ENCODE measurements at regions not wholly inside any gene's neighbourhood (a gene's known extent, or its start where the extent isn't known, plus 50 kb on each side); places are given as distances from the start of the nearest gene placed in this dataset.

DNA sequence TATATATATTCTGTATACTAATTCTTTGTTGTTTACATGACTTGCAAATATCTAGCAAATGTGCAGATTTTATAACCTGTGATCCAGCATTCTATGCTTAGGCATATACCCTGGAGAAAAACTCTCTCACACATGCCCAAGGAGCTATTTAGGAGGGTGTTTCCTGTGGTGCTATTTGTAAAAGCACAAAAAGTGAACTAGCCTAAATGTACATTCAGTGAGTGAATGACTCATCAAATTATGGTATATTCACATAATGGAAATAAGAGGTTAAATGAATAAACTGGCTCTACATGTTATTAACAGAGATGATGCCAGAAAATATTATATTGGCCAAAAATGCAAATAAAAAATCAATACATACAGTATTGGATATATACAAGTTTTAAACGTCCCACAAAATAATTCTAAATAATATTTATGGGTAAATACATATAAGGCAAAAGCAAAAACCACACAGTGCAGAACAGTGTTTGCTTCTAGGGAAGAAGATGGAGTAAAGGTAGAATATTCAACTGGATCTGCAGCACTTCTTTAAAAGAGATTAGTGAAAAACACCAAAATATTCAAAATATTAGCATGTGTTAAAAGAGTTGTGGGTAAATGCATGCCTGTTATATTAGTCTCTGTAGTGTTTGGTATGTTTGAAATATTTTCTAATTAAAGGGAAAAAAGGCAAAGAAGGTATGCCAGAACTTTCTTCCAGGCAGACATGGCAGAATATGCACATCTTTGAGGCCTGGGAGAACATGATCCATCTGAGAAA lies 344.7 kb downstream of the KLF5 start:
- Histone ChIP-seq H3K4me3 (ENCODE audit: low read depth, low read length) (no peak overlapping the region), H3K27me3 (ENCODE audit: control insufficient read depth, insufficient read depth, low read length) (no peaks in the 10 kb centered on the region), H3K36me3 (ENCODE audit: control insufficient read depth, insufficient read depth, low read length) (no peaks in the 10 kb centered on the region)
- DNase-seq (ENCODE audit: low read depth) = no peak
- TF ChIP-seq, protein P1, sequence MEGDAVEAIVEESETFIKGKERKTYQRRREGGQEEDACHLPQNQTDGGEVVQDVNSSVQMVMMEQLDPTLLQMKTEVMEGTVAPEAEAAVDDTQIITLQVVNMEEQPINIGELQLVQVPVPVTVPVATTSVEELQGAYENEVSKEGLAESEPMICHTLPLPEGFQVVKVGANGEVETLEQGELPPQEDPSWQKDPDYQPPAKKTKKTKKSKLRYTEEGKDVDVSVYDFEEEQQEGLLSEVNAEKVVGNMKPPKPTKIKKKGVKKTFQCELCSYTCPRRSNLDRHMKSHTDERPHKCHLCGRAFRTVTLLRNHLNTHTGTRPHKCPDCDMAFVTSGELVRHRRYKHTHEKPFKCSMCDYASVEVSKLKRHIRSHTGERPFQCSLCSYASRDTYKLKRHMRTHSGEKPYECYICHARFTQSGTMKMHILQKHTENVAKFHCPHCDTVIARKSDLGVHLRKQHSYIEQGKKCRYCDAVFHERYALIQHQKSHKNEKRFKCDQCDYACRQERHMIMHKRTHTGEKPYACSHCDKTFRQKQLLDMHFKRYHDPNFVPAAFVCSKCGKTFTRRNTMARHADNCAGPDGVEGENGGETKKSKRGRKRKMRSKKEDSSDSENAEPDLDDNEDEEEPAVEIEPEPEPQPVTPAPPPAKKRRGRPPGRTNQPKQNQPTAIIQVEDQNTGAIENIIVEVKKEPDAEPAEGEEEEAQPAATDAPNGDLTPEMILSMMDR (IDR thresholded peaks at IDR 0.05; ENCODE audit: insufficient read depth, low read length, poor library complexity, severe bottlenecking) = no peak

DNA sequence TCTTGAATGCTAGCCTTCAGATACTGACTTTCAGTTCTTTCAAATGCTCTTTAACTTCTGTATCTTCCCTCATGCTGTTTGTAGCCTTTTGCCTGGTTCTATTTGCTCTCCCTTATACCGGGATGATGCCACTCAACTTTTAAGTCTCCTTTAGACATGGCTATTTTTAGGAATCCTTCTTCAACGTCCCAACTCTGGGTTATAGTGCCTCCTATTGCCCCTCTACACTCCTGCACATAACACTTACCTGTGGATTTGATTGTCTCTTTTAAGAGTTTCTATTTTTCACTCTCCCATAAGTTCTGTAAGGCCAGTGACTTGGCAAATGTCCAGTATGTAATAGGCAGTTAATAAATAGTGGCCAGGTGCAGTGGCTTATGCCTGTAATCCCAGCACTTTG lies 343.0 kb downstream of the KLF5 start:
- Histone ChIP-seq H3K4me3 (ENCODE audit: low read depth, low read length) (no peak overlapping the region), H3K36me3 (ENCODE audit: control insufficient read depth, insufficient read depth, low read length) (no peaks in the 10 kb centered on the region), H3K27me3 (ENCODE audit: control insufficient read depth, insufficient read depth, low read length) (no peaks in the 10 kb centered on the region)
- no peak for DNase-seq (ENCODE audit: low read depth)
- TF ChIP-seq, protein P1 (IDR thresholded peaks at IDR 0.05; ENCODE audit: insufficient read depth, low read length, poor library complexity, severe bottlenecking) = no peak

DNA sequence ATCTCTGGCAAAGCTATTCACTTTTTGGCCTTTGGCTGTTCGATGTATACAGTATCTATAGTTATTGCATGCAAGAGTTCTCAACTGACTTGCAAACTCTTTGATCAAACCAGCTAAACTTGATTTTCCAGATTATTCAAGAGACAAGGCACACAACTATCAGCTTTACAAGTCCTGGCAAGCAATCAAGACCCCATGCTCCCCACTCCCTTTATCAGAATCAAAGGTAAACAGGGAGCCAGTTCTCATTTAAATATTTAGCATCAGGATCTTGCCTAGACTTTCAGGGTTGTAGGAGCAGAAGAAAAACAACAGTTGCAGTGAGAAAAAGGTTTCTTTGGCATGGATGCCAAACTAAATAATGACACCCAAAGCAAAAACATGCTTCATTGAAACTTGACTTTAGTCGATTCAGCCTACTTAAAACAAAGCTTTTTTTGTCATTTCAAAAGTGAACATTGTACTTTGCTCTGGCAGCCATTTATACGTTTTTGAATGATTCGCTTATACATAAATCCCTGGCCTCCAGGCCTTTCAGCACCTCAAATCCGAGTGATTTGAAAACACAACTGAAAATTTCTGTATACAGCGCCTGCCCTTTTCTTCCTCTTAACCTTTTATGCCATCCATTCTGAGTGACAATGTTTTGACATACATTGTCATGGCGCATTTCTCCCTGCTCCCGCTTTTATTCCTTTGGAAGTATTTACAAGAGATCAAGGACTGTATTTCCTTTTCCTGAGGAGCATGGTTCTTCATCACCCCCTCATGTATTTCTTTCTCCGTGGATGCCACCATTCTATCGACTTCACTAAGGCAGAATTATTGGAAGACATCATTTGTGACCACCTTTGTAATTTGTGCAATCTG lies 340.8 kb downstream of the KLF5 start:
- no peak for DNase-seq (ENCODE audit: low read depth)
- H3K36me3 ChIP-seq (ENCODE audit: control insufficient read depth, insufficient read depth, low read length) = no peaks in the 10 kb centered on the region
- TF ChIP-seq, protein P1 (IDR thresholded peaks at IDR 0.05; ENCODE audit: insufficient read depth, low read length, poor library complexity, severe bottlenecking) = no peak
- no peaks in the 10 kb centered on the region for H3K27me3 ChIP-seq (ENCODE audit: control insufficient read depth, insufficient read depth, low read length)
- no peak overlapping the region for H3K4me3 ChIP-seq (ENCODE audit: low read depth, low read length)

DNA sequence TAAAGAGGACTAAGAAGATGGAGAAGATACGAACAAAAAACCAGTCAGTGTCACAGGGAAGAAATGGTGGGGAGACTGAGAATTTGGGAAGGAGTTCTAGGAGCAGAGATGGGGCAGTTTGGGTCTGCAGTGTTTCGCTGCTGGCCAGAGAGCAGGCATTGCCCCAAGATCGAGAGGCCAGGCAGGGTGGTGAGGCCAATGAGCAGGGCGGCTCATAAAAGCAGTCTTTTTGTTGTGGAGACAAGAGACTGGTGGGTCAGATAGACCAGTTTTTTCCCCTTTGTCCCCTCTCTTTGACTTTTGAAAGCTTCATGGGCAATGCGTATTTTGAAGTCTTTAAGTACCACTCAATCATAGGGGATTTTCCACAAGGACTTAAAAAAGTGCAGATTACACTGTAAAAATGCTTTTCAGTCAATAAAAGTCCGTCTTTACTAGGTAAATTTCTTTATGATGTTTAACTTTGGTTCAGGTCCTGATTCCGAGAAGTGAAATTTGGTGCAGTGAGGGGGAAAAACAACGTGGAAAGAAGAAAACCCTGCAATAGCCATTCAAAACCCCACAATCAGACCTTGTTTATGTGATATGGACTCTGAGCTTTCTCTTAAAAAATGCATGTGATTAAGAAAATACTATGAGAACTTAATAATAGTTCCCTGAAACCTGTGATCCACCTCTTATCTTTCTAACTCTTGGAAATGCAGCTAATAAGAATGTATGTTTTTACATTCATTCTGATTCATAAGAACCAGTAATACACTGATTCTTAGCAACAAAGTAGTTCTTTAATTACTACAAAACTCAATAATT lies 338.9 kb downstream of the KLF5 start:
- no peak for DNase-seq (ENCODE audit: low read depth)
- H3K36me3 ChIP-seq (ENCODE audit: control insufficient read depth, insufficient read depth, low read length) = no peaks in the 10 kb centered on the region
- no peaks in the 10 kb centered on the region for H3K27me3 ChIP-seq (ENCODE audit: control insufficient read depth, insufficient read depth, low read length)
- H3K4me3 ChIP-seq (ENCODE audit: low read depth, low read length) = no peak overlapping the region
- TF ChIP-seq, protein P1 (IDR thresholded peaks at IDR 0.05; ENCODE audit: insufficient read depth, low read length, poor library complexity, severe bottlenecking) = no peak

DNA sequence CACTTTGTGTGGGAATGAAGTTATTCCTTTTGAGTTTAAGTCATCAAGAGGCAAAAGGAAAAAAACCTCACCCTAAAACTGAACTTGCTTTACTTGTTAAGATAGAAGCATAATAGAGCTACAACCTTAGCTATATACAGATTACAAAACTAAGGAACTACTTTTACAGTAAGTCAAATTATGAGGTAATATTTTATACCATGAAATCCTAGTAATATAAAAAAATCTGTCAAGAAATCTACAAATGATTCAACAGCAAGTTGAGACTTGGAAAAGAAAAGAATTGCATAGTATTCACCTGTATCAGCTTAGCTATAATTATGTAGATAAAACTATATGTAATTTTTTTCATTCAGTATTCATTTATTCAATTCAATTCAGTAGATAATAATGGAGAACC lies 335.3 kb downstream of the KLF5 start:
- no peak for DNase-seq (ENCODE audit: low read depth)
- Histone ChIP-seq H3K36me3 (ENCODE audit: control insufficient read depth, insufficient read depth, low read length) (no peaks in the 10 kb centered on the region), H3K4me3 (ENCODE audit: low read depth, low read length) (no peak overlapping the region), H3K27me3 (ENCODE audit: control insufficient read depth, insufficient read depth, low read length) (no peaks in the 10 kb centered on the region)
- TF ChIP-seq, protein P1 (IDR thresholded peaks at IDR 0.05; ENCODE audit: insufficient read depth, low read length, poor library complexity, severe bottlenecking) = no peak

Data from kidney epithelial cell (primary cell).